H9 (cell line): ENCODE measurements at regions not wholly inside any gene's neighbourhood (a gene's known extent, or its start where the extent isn't known, plus 50 kb on each side); places are given as distances from the start of the nearest gene placed in this dataset.

Experiments
- DNase-seq: peaks from one replicate; pipeline ENCODE4 v3.0.0-alpha.2; 2017
- H2AFZ ChIP-seq: one replicate; pipeline ENCODE4 v1.6.1; 2013; ENCODE audit warnings: mild to moderate bottlenecking, low read length, control low read depth, moderate library complexity
- H2AK5ac ChIP-seq: 2 replicates; pipeline ENCODE4 v1.6.1; 2013; ENCODE audit warnings: low read length, control low read depth, mixed read lengths; ENCODE audit not compliant: insufficient read length
- H2BK120ac ChIP-seq: one replicate; pipeline ENCODE4 v1.6.1; 2013; ENCODE audit warnings: low read depth, mild to moderate bottlenecking, low read length, control low read depth, inconsistent platforms; ENCODE audit not compliant: poor library complexity, severe bottlenecking
- H2BK12ac ChIP-seq: 2 replicates; pipeline ENCODE4 v1.6.1; 2013; ENCODE audit warnings: low read length, control low read depth, mixed read lengths, low read depth; ENCODE audit not compliant: insufficient read length
- H2BK15ac ChIP-seq: 2 replicates; pipeline ENCODE4 v1.6.1; 2013; ENCODE audit warnings: low read depth, low read length, control low read depth
- H2BK20ac ChIP-seq: one replicate; pipeline ENCODE4 v1.6.1; 2013; ENCODE audit warnings: low read depth, mild to moderate bottlenecking, low read length, control low read depth, inconsistent platforms; ENCODE audit not compliant: poor library complexity, severe bottlenecking
- H2BK5ac ChIP-seq: 2 replicates; pipeline ENCODE4 v1.6.1; 2013; ENCODE audit warnings: low read length, control low read depth, mixed read lengths; ENCODE audit not compliant: insufficient read length
- H3K14ac ChIP-seq: 2 replicates; pipeline ENCODE4 v1.6.1; 2013; ENCODE audit warnings: low read length, control low read depth; ENCODE audit not compliant: insufficient read depth
- H3K18ac ChIP-seq: 2 replicates; pipeline ENCODE4 v1.6.1; 2013; ENCODE audit warnings: low read depth, mild to moderate bottlenecking, mixed read lengths, low read length, control low read depth; ENCODE audit not compliant: insufficient read length
- H3K23ac ChIP-seq: 2 replicates; pipeline ENCODE4 v1.6.1; 2013; ENCODE audit warnings: low read length, control low read depth, mixed read lengths, low read depth; ENCODE audit not compliant: insufficient read length
- H3K23me2 ChIP-seq: 2 replicates; pipeline ENCODE4 v1.6.1; 2013; ENCODE audit warnings: low read depth, mild to moderate bottlenecking, mixed read lengths, low read length, control low read depth; ENCODE audit not compliant: insufficient read length, poor library complexity, severe bottlenecking
- H3K27ac ChIP-seq: 2 replicates; pipeline ENCODE4 v1.5.1; 2013; ENCODE audit warnings: low read length, control low read depth, mixed read lengths, low read depth; ENCODE audit not compliant: insufficient read length
- H3K27me3 ChIP-seq: 2 replicates; pipeline ENCODE4 v1.6.1; 2013; ENCODE audit warnings: low read length, control low read depth, inconsistent platforms; ENCODE audit not compliant: insufficient read depth
- H3K4ac ChIP-seq: 2 replicates; pipeline ENCODE4 v1.6.1; 2013; ENCODE audit warnings: low read depth, mild to moderate bottlenecking, control low read depth, inconsistent platforms, low read length, moderate library complexity
- H3K4me1 ChIP-seq: 2 replicates; pipeline ENCODE4 v1.6.1; 2013; ENCODE audit warnings: low read length, control low read depth, inconsistent platforms; ENCODE audit not compliant: insufficient read depth
- H3K4me2 ChIP-seq: 2 replicates; pipeline ENCODE4 v1.6.1; 2013; ENCODE audit warnings: low read length, control low read depth, mixed read lengths; ENCODE audit not compliant: insufficient read length, insufficient read depth
- H3K56ac ChIP-seq: 2 replicates; pipeline ENCODE4 v1.6.1; 2013; ENCODE audit warnings: low read depth, mild to moderate bottlenecking, mixed read lengths, low read length, control low read depth; ENCODE audit not compliant: insufficient read length
- H3K79me1 ChIP-seq: 2 replicates; pipeline ENCODE4 v1.6.1; 2013; ENCODE audit warnings: low read depth, mild to moderate bottlenecking, moderate library complexity, low read length, control low read depth, inconsistent platforms; ENCODE audit not compliant: insufficient read depth, poor library complexity, severe bottlenecking
- H3K79me2 ChIP-seq: 2 replicates; pipeline ENCODE4 v1.6.1; 2013; ENCODE audit warnings: low read length, control low read depth, inconsistent platforms; ENCODE audit not compliant: insufficient read depth
- H3K9ac ChIP-seq: 2 replicates; pipeline ENCODE4 v1.6.1; 2013; ENCODE audit warnings: low read length, control low read depth, mixed read lengths; ENCODE audit not compliant: insufficient read length; ENCODE audit errors: extremely low read depth
- H3K9me3 ChIP-seq: one replicate; pipeline ENCODE4 v1.6.1; 2013; ENCODE audit warnings: low read depth, low read length, inconsistent platforms; ENCODE audit not compliant: control insufficient read depth
- H3T11ph ChIP-seq: one replicate; pipeline ENCODE4 v1.6.1; 2013; ENCODE audit warnings: mild to moderate bottlenecking, low read length, control low read depth, inconsistent platforms
- H4K20me1 ChIP-seq: one replicate; pipeline ENCODE4 v1.6.1; 2013; ENCODE audit not compliant: control insufficient read depth, insufficient read length, insufficient read depth
- H4K5ac ChIP-seq: 2 replicates; pipeline ENCODE4 v1.6.1; 2013; ENCODE audit warnings: low read depth, mild to moderate bottlenecking, mixed read lengths, low read length, control low read depth; ENCODE audit not compliant: insufficient read length
- H4K8ac ChIP-seq: replicated peaks from 2 replicates; pipeline ENCODE4 v1.6.1; 2013; ENCODE audit warnings: low read length, control low read depth, mixed read lengths, low read depth; ENCODE audit not compliant: insufficient read length
- H4K91ac ChIP-seq: 2 replicates; pipeline ENCODE4 v1.6.1; 2013; ENCODE audit warnings: low read depth, mild to moderate bottlenecking, moderate library complexity, mixed read lengths, low read length, control low read depth; ENCODE audit not compliant: insufficient read length
- H3K27ac Mint-ChIP-seq, 3 experiments: 2 replicates in 2 of 3; 3 replicates in 1 of 3; pipeline ENCODE4 v1.8.0; 2020 to 2021; ENCODE audit warnings: mixed read lengths in 3 of 3, mild to moderate bottlenecking in 1 of 3, moderate library complexity in 1 of 3
- H3K27me3 Mint-ChIP-seq: 2 replicates; pipeline ENCODE4 v1.8.0; 2021; ENCODE audit warnings: low read depth, mild to moderate bottlenecking, moderate library complexity, mixed read lengths
- H3K36me3 Mint-ChIP-seq, 3 experiments: 2 replicates in 2 of 3; 3 replicates in 1 of 3; pipeline ENCODE4 v1.8.0; 2020 to 2021; ENCODE audit warnings: low read depth in 3 of 3, mixed read lengths in 3 of 3; ENCODE audit not compliant: insufficient read depth in 1 of 3
- H3K4me1 Mint-ChIP-seq, 2 experiments: 2 replicates each; pipeline ENCODE4 v1.8.0; 2020; ENCODE audit warnings: mixed read lengths in 2 of 2
- H3K4me3 Mint-ChIP-seq, 2 experiments: 2 replicates in 1 of 2; 3 replicates in 1 of 2; pipeline ENCODE4 v1.8.0; 2020 to 2021; ENCODE audit warnings: mild to moderate bottlenecking in 2 of 2, mixed read lengths in 2 of 2, moderate library complexity in 1 of 2
- H3K9me3 Mint-ChIP-seq, 2 experiments: 2 replicates in 1 of 2; 3 replicates in 1 of 2; pipeline ENCODE4 v1.8.0; 2020; ENCODE audit warnings: mild to moderate bottlenecking in 2 of 2, mixed read lengths in 2 of 2, moderate library complexity in 1 of 2
- WGBS: extraction: QIAGEN DNeasy Blood & Tissue Kit; methylation state at CpG from one replicate; pipeline ENCODE4 v1.1.7; 2013; ENCODE audit warnings: missing lambda C conversion rate, low lambda C conversion rate, mixed read lengths; ENCODE audit not compliant: insufficient read length; ENCODE audit errors: extremely low coverage; 5-methylcytosine and 5-hydroxymethylcytosine counted together
- TF ChIP-seq, protein P1 (sequence below): fragments of 200-600 bp; sonication (generic); conservative IDR thresholded peaks from 3 replicates; pipeline ENCODE4 v1.8.0; 2021; ENCODE audit warnings: antibody characterized with exemption, mild to moderate bottlenecking

DNA sequence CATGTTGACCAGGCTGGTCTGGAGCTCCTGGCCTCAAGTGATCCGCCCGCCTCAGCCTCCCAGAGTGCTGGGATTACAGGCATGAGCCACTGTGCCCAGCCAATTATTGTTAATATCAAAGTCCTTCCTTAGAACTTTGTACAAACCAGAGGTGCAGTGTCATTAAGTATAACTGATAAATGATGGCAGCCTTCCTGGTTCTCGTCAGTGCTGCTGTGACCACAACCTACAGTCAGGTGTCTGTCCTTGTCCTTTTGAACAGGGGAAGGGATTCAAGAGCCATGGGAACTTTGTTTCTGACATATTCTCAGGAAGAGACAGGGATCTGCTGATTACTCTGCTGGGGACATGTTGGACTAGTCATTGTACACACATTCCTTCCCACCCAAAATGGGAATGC, 103.2 kb upstream of the TIAM2 start:
- H3K79me1 ChIP-seq, result no peaks in the 10 kb centered on the region
- no peak overlapping the region for H2BK15ac ChIP-seq
- no peaks in the 10 kb centered on the region for H3K9me3 Mint-ChIP-seq
- H3K56ac ChIP-seq, result no peak overlapping the region
- H3K27me3 ChIP-seq, result no peaks in the 10 kb centered on the region
- H3K9ac ChIP-seq, result no peak overlapping the region
- no peaks in the 10 kb centered on the region for H3K4me1 ChIP-seq
- no peak overlapping the region for H2BK20ac ChIP-seq
- H3K27ac ChIP-seq, result no peak overlapping the region
- no peak overlapping the region for H4K8ac ChIP-seq
- no peaks in the 10 kb centered on the region for H3K27me3 Mint-ChIP-seq
- H3T11ph ChIP-seq, result no peak overlapping the region
- no peaks in the 10 kb centered on the region; a peak in 2 of 7 replicates for H3K36me3 Mint-ChIP-seq
- H4K5ac ChIP-seq, result no peak overlapping the region
- no peaks in the 10 kb centered on the region for H3K23me2 ChIP-seq
- H3K14ac ChIP-seq, result no peak overlapping the region
- no peaks in the 10 kb centered on the region for H3K9me3 ChIP-seq
- TF ChIP-seq, protein P1, sequence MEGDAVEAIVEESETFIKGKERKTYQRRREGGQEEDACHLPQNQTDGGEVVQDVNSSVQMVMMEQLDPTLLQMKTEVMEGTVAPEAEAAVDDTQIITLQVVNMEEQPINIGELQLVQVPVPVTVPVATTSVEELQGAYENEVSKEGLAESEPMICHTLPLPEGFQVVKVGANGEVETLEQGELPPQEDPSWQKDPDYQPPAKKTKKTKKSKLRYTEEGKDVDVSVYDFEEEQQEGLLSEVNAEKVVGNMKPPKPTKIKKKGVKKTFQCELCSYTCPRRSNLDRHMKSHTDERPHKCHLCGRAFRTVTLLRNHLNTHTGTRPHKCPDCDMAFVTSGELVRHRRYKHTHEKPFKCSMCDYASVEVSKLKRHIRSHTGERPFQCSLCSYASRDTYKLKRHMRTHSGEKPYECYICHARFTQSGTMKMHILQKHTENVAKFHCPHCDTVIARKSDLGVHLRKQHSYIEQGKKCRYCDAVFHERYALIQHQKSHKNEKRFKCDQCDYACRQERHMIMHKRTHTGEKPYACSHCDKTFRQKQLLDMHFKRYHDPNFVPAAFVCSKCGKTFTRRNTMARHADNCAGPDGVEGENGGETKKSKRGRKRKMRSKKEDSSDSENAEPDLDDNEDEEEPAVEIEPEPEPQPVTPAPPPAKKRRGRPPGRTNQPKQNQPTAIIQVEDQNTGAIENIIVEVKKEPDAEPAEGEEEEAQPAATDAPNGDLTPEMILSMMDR, result no peak
- H3K4me2 ChIP-seq, result no peak overlapping the region
- no peak overlapping the region for H2AK5ac ChIP-seq
- H2BK12ac ChIP-seq, result no peak overlapping the region
- no peak overlapping the region for H3K18ac ChIP-seq
- no peak overlapping the region for H3K4me3 Mint-ChIP-seq
- no peak overlapping the region for H2BK120ac ChIP-seq
- no peak overlapping the region for H2BK5ac ChIP-seq
- no peak overlapping the region for H4K91ac ChIP-seq
- H3K4me1 Mint-ChIP-seq, result peaks cover 9 to 13% of the 10 kb centered on the region in 2 experiments
- no peak overlapping the region for H3K4ac ChIP-seq
- no peak overlapping the region for H2AFZ ChIP-seq
- no peaks in the 10 kb centered on the region for H3K79me2 ChIP-seq
- no CpG with 5 or more reads among the region's 3 CpGs for WGBS
- H3K23ac ChIP-seq, result no peak overlapping the region
- H4K20me1 ChIP-seq, result no peaks in the 10 kb centered on the region
- no peak overlapping the region for H3K27ac Mint-ChIP-seq
- no peak for DNase-seq
